HG03196 (cell line): ENCODE measurements at regions not wholly inside any gene's neighbourhood (a gene's known extent, or its start where the extent isn't known, plus 50 kb on each side); places are given as distances from the start of the nearest gene placed in this dataset.

Source experiments
- ATAC-seq: cut with Tn5 transposase; IDR thresholded peaks from one replicate; pipeline ENCODE4 v1.9.1; 2021; ENCODE audit not compliant: unreplicated experiment

- no peak for ATAC-seq
Measured at GRCh38 chr2:3138621-3139020, 239.0 kb downstream of the EIPR1 start.

- ATAC-seq = no peak
Measured at GRCh38 chr2:3137651-3138300, 239.8 kb downstream of the EIPR1 start.

GRCh38 chr2:3135676-3136075 lies 241.9 kb downstream of the EIPR1 start:
- no peak for ATAC-seq

- ATAC-seq = no peak
Measured at GRCh38 chr2:3134026-3134571, 243.5 kb downstream of the EIPR1 start.

- ATAC-seq = no peak
Measured at GRCh38 chr2:3132966-3133365, 244.7 kb downstream of the EIPR1 start.

- no peak for ATAC-seq
Measured at GRCh38 chr2:3132466-3132865, 245.2 kb downstream of the EIPR1 start.

- ATAC-seq = no peak
Measured at GRCh38 chr2:3131636-3132326, 245.8 kb downstream of the EIPR1 start.

GRCh38 chr2:3130889-3131635 lies 246.6 kb downstream of the EIPR1 start:
- ATAC-seq = no peak

GRCh38 chr2:3130444-3130843 lies 247.2 kb downstream of the EIPR1 start:
- ATAC-seq = no peak

- ATAC-seq = no peak
Measured at GRCh38 chr2:3129867-3130266, 247.8 kb downstream of the EIPR1 start.

GRCh38 chr2:3128786-3129185 lies 248.8 kb downstream of the EIPR1 start:
- ATAC-seq = no peak

- ATAC-seq = no peak
Measured at GRCh38 chr2:3127710-3128109, 249.9 kb downstream of the EIPR1 start.

GRCh38 chr2:3126911-3127621 lies 250.6 kb downstream of the EIPR1 start:
- no peak for ATAC-seq

GRCh38 chr2:3126171-3126910 lies 251.3 kb downstream of the EIPR1 start:
- no peak for ATAC-seq

GRCh38 chr2:3125761-3126130 lies 251.9 kb downstream of the EIPR1 start:
- no peak for ATAC-seq

GRCh38 chr2:3125001-3125760 lies 252.4 kb downstream of the EIPR1 start:
- no peak for ATAC-seq

GRCh38 chr2:3122525-3122924 lies 255.1 kb downstream of the EIPR1 start:
- ATAC-seq = no peak

GRCh38 chr2:3121601-3122000 lies 256.0 kb downstream of the EIPR1 start:
- no peak for ATAC-seq

GRCh38 chr2:3117650-3118216 lies 259.9 kb downstream of the EIPR1 start:
- no peak for ATAC-seq
